GM19324 (cell line): ENCODE measurements at regions not wholly inside any gene's neighbourhood (a gene's known extent, or its start where the extent isn't known, plus 50 kb on each side); places are given as distances from the start of the nearest gene placed in this dataset.
A peak's percentile ranks its signal among the peaks of the same experiment; 100 is the strongest.
"Not testable (repeated sequence)": the region's sequence is repeated elsewhere in the genome, so short reads cannot be mapped to it uniquely, and the experiment has no call there.

ENCODE experiments used
- ATAC-seq: cut with Tn5 transposase; IDR thresholded peaks from one replicate; pipeline ENCODE4 v1.9.1; 2021; ENCODE audit warnings: mild to moderate bottlenecking, moderate library complexity; ENCODE audit not compliant: unreplicated experiment, low FRiP score

GRCh38 chr6:27807441-27808241 lies 104.6 kb downstream of the OR2B2 start:
- peak; percentile 81 for ATAC-seq

DNA sequence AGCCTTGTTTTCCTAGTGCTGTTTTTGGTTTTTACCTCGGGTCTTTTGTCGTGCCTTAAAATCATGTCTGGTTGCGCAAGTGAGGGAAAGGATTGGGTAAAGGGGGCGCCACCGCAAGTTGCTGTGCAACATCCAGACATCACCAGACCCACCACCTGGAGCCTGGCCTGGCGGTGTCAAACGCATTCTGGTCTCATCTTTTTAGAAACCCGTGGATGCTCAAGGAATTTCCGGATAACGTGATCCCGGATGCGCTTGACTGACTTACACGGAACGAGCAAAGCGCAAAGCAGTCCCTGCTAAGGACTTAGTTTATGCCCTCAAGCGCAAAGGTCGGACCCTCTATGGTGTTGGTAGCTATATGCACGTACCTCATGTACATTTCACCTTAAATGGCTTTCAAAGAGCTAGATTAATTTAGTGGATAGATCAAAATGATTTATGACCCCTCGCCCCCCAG lies 105.2 kb downstream of the OR2B2 start:
- no peak for ATAC-seq

GRCh38 chr6:27805347-27805746 lies 106.8 kb downstream of the OR2B2 start:
- no peak for ATAC-seq

GRCh38 chr6:27804851-27805250 lies 107.3 kb downstream of the OR2B2 start:
- no peak for ATAC-seq

DNA sequence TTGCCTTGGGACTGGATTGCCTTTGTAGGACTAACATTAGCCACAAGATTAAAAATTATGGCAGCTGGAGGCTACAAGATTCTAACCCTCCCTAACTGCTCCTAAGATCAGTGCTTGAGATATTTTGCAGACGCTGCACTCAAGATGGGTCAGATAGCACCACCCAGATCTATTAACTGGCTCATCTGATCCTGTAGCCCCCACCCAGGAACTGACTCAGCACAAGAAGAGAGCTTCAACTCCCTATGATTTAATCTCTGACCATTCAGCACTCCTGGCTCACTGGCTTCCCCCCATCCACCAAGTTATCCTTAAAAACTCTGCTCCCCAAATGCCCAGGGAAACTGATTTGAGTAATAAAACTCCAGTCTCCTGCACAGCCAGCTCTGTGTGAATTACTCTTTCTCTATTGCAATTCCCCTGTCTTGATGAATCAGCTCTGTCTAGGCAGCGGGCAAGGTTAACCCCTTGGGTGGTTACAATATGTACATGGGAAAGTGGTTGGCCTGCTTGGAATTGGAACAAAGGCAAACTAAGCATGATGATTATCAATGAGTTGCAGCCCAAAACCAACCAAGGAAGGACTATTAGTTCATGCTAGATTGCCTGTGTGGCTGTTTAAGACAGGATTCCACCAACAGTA lies 111.3 kb downstream of the OR2B2 start:
- ATAC-seq, result no peak

DNA sequence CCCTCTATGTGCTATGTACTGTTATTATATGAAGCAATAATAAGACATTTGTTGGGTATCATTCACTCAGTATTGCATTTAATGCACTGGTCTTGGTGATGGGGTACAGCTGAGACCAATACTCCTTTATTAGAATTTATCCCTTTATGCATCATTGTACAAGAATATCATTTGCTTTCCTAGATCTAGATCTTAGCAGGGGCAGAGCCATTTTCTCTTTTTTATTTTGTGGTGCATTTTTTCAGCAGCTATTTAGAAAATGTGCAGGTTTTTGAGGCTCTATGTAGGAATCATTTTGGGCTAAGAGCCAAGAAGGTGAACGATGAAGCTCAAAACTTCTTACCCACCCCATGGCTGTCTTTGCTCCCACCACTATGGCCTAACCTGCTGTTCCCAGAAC lies 114.2 kb downstream of the OR2B2 start:
- no peak for ATAC-seq

GRCh38 chr6:27796736-27797481 lies 115.3 kb downstream of the OR2B2 start:
- ATAC-seq, result not testable (repeated sequence)

DNA sequence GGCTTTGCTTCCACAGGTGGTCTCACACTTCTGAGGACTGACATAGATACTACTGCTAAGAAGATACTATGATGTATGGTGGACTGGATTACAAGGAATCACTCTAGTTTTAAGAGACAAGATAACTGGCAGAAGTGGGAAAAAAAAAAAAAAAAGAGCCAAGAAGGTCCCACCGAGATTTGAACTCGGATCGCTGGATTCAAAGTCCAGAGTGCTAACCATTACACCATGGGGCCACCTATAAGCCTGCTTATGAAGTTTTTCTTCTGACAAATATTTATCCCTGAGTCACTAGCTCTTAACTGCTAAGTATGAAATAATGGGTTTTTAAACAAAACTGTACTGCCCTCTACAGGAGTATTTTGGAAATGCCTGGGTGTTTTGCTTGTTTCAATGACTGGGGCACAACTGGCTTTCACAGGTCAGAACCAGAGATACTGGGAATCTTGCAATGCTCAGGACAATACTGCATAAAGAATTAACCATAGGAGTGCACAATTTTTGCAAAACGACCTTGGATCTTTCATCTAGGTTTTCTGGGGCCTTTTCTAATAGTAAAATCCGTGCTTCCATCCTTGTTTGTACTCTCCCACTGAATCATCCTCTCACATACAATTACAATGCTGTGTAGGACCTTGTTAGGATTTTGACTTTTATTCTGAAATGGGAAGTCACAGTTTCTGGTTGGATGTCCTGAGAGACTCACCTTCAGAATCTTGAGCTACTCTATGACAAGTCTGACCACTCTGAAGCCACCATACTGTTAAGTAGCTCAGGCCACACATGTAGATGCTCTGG lies 116.3 kb downstream of the OR2B2 start:
- ATAC-seq, result peak; percentile 39

GRCh38 chr6:27791182-27791943 lies 120.8 kb downstream of the OR2B2 start:
- ATAC-seq, result no peak

GRCh38 chr6:27788376-27788775 lies 123.8 kb downstream of the OR2B2 start:
- ATAC-seq, result not testable (repeated sequence)

DNA sequence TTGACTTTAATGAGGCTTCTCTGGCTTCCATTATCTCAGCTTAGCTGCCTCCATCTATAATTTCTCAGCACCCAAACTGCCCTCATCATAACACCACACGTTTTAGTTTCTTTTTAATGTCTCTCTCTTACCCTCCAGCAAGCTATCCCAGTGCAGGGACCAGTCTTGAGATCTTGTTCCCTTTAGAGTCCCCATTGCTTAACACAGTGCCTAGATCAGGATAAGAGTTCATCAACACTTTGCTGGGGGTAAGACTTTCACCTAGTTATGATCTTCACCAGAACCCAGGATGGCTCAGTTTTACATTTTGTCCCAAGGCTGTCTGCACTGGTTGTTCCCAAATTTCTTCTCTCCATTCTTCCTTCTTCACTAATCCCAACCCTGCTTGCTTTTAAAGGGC lies 126.1 kb downstream of the OR2B2 start:
- no peak for ATAC-seq

DNA sequence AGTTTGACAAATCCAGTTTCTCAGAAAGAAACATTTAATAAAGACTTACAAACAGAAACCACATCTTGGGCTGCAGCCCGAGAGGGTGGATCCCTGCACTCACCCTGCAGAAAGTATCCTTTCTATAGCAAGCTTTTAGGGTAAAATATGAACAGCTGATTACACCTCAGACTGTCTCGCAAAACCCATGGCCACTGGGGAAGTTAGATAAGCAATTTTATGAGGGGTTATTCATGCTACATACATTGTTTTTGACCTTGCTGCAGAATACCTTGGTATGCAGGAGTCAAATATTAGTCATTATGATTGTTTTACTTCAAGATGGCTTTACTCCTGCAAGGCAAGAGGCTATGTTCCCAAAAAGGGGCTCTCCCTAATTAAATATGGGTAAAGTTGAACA lies 126.9 kb downstream of the OR2B2 start:
- ATAC-seq, result no peak

DNA sequence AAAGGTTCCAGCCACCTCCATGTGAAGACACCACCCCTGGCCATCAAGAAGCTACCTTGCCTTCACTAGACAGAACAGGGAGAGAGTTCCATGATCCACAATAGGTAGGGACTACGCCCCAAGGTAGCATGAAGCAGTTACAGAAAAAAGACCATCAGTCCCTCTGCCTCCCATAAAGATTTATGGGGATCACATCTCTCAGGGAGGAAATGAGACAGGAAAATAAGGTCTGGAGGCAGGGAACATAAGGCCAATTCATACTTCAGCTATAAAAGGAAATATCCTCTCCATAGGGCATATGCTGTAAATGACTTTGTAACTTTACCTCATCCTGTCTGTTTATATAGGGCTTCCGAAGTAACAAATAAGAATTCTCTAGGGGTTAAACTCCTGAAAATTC lies 129.4 kb downstream of the OR2B2 start:
- ATAC-seq, result no peak

DNA sequence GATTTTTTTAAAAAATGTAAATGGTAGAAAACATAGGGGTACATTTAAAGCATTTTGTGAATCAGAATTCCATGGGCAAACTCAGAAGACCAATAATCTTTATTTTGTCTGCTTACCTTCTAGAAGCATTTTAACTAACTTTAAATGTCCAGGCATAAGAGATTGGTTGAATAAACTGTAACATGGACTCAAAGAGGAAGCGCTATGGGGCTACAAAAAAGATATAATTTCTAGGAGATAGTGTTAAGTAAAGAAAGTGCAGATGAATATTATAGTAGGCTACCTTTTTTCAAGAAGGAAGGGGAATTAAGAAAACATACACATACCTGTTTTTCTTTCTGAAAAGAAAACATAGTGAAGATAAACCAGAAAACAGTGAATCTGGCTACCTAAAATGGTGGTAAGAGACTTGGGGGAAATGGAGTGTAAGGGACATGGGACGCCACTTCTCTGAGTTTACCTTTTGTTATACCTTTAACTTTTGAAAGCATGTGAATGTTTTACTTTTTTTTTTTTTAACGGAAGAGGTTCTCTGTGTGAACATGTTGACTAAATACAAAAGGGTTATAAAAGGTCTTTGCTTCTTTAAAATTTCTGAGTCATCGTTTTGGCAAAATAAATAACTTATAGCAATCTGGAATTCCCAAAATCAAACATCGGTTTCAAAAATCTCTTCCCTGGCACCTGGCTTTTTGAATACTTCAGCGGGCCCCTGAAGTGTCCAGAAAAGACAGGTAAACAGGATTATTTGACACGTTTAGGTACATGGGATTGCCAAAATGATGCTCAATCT lies 133.4 kb downstream of the OR2B2 start:
- ATAC-seq, result no peak

- ATAC-seq, result no peak
These were observed 134.4 kb downstream of the OR2B2 start for GRCh38 chr6:27777614-27778355.

DNA sequence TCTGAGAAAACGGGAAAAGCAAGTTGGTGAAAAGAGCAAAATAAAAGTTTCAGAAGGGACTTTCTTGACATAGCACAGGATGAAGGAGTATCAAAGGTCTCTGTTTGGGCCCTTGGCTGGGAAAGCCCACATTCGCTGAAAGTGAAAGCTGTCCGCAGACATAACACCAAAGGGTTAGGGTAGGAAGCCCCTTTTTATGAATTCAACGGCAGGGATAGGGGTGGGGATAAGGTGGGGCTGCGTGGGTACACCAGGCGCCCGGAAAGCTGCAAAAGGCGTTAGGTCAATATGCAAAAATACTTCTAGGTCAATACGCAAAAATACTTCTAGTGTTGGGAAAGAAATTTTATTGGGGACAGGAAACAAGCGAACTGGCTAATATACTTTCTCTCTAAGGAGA lies 135.1 kb downstream of the OR2B2 start:
- ATAC-seq, result no peak

- no peak for ATAC-seq
These were observed 135.7 kb downstream of the OR2B2 start for GRCh38 chr6:27776504-27776903.

GRCh38 chr6:27775796-27776184 lies 136.4 kb downstream of the OR2B2 start:
- ATAC-seq, result no peak
